NCI-H1092 (cell line): ENCODE measurements at regions not wholly inside any gene's neighbourhood (a gene's known extent, or its start where the extent isn't known, plus 50 kb on each side); places are given as distances from the start of the nearest gene placed in this dataset.
"Not testable (repeated sequence)": the region's sequence is repeated elsewhere in the genome, so short reads cannot be mapped to it uniquely, and the experiment has no call there.

Source experiments
- DNase-seq: peaks from one replicate; lab custom pipeline; 2025; lab: John Stamatoyannopoulos, UW

GRCh38 chr18:60202708-60203107 is 169.9 kb downstream of the MC4R start:
- no peak for DNase-seq

GRCh38 chr18:60200558-60200957 is 172.0 kb downstream of the MC4R start:
- no peak for DNase-seq

GRCh38 chr18:60199505-60199904 is 173.1 kb downstream of the MC4R start:
- no peak for DNase-seq

- DNase-seq = no peak
Observed at GRCh38 chr18:60197671-60198462, 174.7 kb downstream of the MC4R start.

DNA sequence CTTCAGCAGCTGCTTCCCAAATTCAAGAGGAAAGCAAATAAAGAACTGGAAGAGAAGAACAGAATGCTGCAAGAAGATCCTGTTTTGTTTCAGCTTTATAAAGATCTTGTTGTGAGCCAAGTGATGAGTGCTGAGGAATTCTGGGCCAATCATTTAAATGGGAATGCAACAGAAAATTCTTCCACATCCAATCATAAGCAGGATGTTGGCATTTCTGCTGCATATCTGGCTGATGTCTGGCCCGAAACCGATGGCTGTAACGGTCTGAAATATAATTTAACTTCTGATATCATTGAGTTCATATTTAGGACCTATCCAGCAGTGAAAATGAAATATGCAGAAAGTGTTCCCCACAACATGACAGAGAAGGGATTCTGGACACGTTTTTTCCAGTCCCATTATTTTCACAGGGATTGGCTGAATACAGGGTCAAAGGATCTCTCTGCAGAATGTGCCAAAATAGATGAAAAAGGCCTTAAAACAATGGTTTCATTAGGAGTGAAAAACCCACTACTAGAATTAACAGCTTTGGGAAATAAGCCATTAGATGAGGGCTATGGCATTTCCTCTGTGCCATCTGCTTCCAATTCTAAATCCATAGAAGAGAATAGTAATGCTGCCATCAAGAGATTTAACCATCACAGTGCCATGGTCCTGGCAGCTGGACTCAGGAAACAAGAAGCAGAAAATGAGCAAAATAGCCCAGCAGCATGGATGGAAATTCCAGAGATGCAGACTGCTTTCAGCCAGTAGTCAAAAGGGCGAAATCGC is 175.6 kb downstream of the MC4R start:
- no peak for DNase-seq

DNA sequence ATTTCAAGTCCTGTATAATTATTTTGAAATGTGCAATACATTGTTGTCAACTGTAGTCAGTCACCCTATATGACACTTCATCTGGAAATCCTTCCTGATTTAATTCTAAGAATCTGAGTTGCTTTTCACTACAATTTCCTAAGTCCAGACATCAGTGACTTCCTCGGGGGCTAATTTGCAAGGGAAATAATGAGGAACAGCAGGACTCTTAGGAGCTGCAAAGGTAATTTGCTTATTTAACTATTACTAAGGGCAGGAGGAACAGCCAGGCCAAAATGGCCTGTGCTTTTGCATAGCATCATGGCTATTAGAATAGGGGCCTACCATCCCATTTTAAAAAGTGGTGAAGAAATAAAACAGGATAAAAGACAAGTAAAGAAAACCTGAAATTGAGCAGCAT is 178.8 kb downstream of the MC4R start:
- DNase-seq = no peak

GRCh38 chr18:60191926-60192325 is 180.6 kb downstream of the MC4R start:
- DNase-seq = no peak

- no peak for DNase-seq
Observed at GRCh38 chr18:60189856-60190255, 182.7 kb downstream of the MC4R start.

- no peak for DNase-seq
Observed at GRCh38 chr18:60188958-60189357, 183.6 kb downstream of the MC4R start.

- no peak for DNase-seq
Observed at GRCh38 chr18:60182223-60182622, 190.4 kb downstream of the MC4R start.

GRCh38 chr18:60180671-60181070 is 191.9 kb downstream of the MC4R start:
- DNase-seq = no peak

DNA sequence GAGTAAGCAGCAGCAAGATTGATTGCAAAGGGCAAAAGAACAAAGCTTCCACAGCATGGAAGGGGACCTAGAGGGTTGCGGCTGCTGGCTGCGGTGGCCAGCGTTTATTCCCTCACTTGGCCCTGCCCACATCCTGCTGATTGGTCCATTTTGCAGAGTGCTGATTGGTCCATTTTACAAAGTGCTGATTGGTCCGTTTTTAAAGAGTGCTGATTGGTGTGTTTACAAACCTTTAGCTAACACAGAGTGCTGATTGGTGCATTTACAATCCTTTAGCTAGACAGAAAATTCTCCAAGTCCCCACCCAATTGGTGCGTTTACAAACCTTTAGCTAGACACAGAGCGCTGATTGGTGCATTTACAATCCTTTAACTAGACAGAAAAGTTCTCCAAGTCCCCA is 194.4 kb downstream of the MC4R start:
- DNase-seq = not testable (repeated sequence)

GRCh38 chr18:60176259-60176658 is 196.3 kb downstream of the MC4R start:
- no peak for DNase-seq

- no peak for DNase-seq
Observed at GRCh38 chr18:60174832-60175231, 197.7 kb downstream of the MC4R start.

- no peak for DNase-seq
Observed at GRCh38 chr18:60172030-60172429, 200.5 kb downstream of the MC4R start.

- DNase-seq = no peak
Observed at GRCh38 chr18:60163622-60164021, 209.0 kb downstream of the MC4R start.

GRCh38 chr18:60162388-60162787 is 210.2 kb downstream of the MC4R start:
- no peak for DNase-seq

DNA sequence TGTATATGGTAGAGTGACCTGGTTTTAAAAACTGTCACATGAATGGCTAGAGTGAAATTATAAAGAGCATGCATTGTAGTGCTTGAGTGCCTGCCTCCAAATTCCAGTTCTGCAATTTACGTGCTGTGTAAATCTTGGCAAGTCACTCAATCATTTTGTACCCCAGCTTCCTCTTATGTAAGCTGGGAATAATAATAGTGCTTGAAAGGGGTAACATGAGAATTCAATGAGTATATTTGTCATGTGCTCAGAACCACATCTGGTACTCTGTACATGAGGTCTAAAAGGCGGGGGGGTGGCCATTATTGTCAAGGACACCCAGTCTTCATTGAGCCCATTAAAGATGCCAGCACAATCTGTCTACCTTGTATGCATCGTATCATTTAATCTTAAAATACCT is 214.8 kb downstream of the MC4R start:
- DNase-seq = peak; percentile 3

- DNase-seq = no peak
Observed at GRCh38 chr18:60153376-60153775, 219.2 kb downstream of the MC4R start.

DNA sequence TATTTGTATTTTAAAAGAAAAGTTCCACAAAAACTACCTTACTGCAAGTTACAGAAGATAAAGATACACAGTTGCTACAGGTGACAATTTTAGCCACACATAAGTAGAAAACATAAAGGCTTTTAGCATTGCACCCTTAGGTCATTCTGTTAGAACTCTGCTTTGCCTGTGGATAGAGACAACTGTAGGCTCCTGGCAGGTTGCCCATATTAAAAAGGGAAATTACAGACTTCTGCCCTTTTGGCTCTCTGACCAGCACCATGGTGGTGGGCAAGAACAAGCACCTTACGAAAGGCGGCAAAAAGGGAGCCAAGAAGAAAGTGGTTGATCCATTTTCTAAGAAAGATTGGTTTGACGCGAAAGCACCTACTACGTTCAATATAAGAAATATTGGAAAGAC is 223.3 kb downstream of the MC4R start:
- no peak for DNase-seq

DNA sequence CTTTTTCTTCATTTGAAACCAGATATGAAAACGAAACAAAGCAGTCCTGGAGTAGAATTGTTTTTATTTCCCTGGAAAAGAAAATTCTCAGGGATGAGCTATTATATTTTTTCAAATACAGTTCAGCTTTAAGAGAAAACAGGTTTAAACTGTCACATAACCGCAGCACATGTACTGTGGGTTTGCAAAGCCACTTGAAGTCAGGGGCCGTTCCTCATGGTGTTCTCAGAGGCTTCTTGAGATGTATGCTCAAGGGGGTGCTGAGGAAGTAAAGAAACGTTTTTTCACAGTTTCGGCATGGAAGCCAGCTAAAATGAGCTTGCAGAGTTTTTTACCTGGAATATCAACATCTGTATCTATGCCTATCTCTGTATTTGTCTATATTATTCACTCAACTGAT is 225.3 kb downstream of the MC4R start:
- no peak for DNase-seq

- no peak for DNase-seq
Observed at GRCh38 chr18:60146220-60146960, 226.2 kb downstream of the MC4R start.

DNA sequence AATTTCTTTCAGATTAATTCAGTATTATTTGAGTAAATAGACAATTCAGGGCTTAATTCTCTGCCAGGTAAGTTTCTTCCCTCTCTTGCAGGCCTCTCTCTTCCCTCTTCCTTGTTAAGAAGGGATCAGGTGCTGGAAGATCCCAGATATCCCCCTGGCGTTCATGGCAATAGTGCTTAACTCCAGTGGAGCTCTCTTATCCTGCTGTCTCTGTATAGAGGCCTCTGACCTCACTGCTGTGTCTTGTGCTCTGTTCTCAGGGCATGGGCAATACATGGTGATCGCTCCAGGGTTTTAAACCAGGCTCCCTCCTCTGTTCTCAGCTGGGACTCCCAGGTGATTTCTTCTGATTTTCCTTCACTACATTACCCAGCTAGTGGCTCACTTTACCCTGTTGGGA is 226.8 kb downstream of the MC4R start:
- no peak for DNase-seq
